Heart left ventricle (tissue), 13 donors: ENCODE measurements at regions not wholly inside any gene's neighbourhood (a gene's known extent, or its start where the extent isn't known, plus 50 kb on each side); places are given as distances from the start of the nearest gene placed in this dataset.

Source experiments
- CTCF ChIP-seq, 12 donors: fragments of 200-600 bp; sonication (generic) in 4 of 12; IDR thresholded peaks; one replicate each; pipeline versions ENCODE4 v1.5.0 to v1.8.0; 2018 to 2022; ENCODE audit warnings: antibody characterized with exemption in 12 of 12, mild to moderate bottlenecking in 5 of 12
- POLR2A ChIP-seq, 2 donors: fragments of 450-650 bp; IDR thresholded peaks; one replicate each; pipeline ENCODE4 v1.6.1; 2017; ENCODE audit warnings: antibody characterized with exemption in 2 of 2, mild to moderate bottlenecking in 2 of 2, moderate library complexity in 2 of 2
- donor health status: ischemic (EF 13 %, LVEDD 7.1; RV severe dilation, severe dysfunction).
- donor health status: DM: no; HTN: yes; CAD: no.
- donor health status: DM: no; HTN: no; CAD: no.
- donor health status: ischemic (EF 25% LVEDD 6.9; RV normal size, moderate dysfunction).
- donor health status: ischemic (EF 25% LVEDD 5.7; RV mildly dilated, moderate dysfunction).
- donor health status: ischemic (EF 35%, LVEDD 5.7; RV mildly dilated, moderate dysfunction).
- donor health status: nonischemic (EF 11% LVEDD 7.7; RV severe dilation, severe dysfunction).
- donor health status: DM: yes; HTN: yes; CAD: no.
- donor health status: PGD.
- donor health status: ischemic (EF 29% LVEDD 5.4; RV normal size, mild dysfunction).
- donor health status: nonischemic (EF 23%, LVEDD 6.1; RV moderate dilation, normal function).

- TF ChIP-seq CTCF (IDR thresholded peaks at IDR 0.05) (no peak), POLR2A (IDR thresholded peaks at IDR 0.05) (no peak)
Measured at GRCh38 chr1:175830500-175830899, 87.1 kb upstream of the TNR start.
